CD14-positive monocyte (primary cell): ENCODE measurements at regions not wholly inside any gene's neighbourhood (a gene's known extent, or its start where the extent isn't known, plus 50 kb on each side); places are given as distances from the start of the nearest gene placed in this dataset.

Source experiments
- DNase-seq, 3 donors: peaks; one replicate each; pipeline ENCODE4 v3.0.0-alpha.2; 2011 to 2022
- H2AFZ ChIP-seq: 2 replicates; pipeline ENCODE4 v1.6.0; 2012; ENCODE audit warnings: mild to moderate bottlenecking, low read depth, low read length, inconsistent platforms; ENCODE audit not compliant: insufficient read depth, poor library complexity, severe bottlenecking
- H3K27ac ChIP-seq, 2 donors: 1 replicate in 1 of 2; 2 replicates in 1 of 2; pipeline ENCODE4 v1.5.1; 2012 to 2013; ENCODE audit warnings: low read length in 2 of 2, control low read depth in 1 of 2, inconsistent platforms in 1 of 2, low read depth in 1 of 2, mild to moderate bottlenecking in 1 of 2
- H3K27me3 ChIP-seq, 2 donors: one replicate each; pipeline versions ENCODE4 v1.6.0 to v1.6.1; 2011 to 2013; ENCODE audit warnings: low read length in 2 of 2; ENCODE audit not compliant: control insufficient read depth in 2 of 2, insufficient read depth in 2 of 2
- H3K36me3 ChIP-seq, 2 donors: replicated peaks in 1 of 2; 1 replicate in 1 of 2; 2 replicates in 1 of 2; pipeline versions ENCODE4 v1.5.1 to v1.6.1; 2012 to 2013; ENCODE audit warnings: low read length in 2 of 2, control low read depth in 1 of 2, inconsistent platforms in 1 of 2, mild to moderate bottlenecking in 1 of 2; ENCODE audit not compliant: insufficient read depth in 2 of 2, control insufficient read depth in 1 of 2
- H3K4me1 ChIP-seq, 2 donors: 1 replicate in 1 of 2; 2 replicates in 1 of 2; pipeline versions ENCODE4 v1.5.1 to v1.6.1; 2012 to 2013; ENCODE audit warnings: low read length in 2 of 2, control low read depth in 1 of 2, inconsistent platforms in 1 of 2, mild to moderate bottlenecking in 1 of 2, moderate library complexity in 1 of 2; ENCODE audit not compliant: insufficient read depth in 2 of 2, control insufficient read depth in 1 of 2
- H3K4me2 ChIP-seq: replicated peaks from 2 replicates; pipeline ENCODE3; 2012; ENCODE audit warnings: low read length, moderate library complexity, mild to moderate bottlenecking; ENCODE audit not compliant: poor library complexity, severe bottlenecking; ENCODE audit errors: extremely low read depth
- H3K4me3 ChIP-seq, 3 experiments: fragments of 200-600 bp in 1 of 3; sonication (generic) in 1 of 3; replicated peaks in 1 of 3; 1 replicate in 2 of 3; 2 replicates in 1 of 3; pipeline ENCODE4 v1.5.1; 2011 to 2013; ENCODE audit warnings: low read length in 3 of 3, mild to moderate bottlenecking in 3 of 3, control low read depth in 2 of 3, low read depth in 2 of 3, inconsistent platforms in 1 of 3, moderate library complexity in 1 of 3
- H3K79me2 ChIP-seq: 2 replicates; pipeline ENCODE4 v1.6.0; 2012; ENCODE audit warnings: mild to moderate bottlenecking, control low read depth, inconsistent platforms, low read length, moderate library complexity; ENCODE audit not compliant: insufficient read depth
- H3K9ac ChIP-seq: 2 replicates; pipeline ENCODE4 v1.6.0; 2017; ENCODE audit warnings: low read length, mild to moderate bottlenecking; ENCODE audit not compliant: insufficient read depth, poor library complexity, severe bottlenecking
- H3K9me3 ChIP-seq, 2 donors: replicated peaks in 1 of 2; 1 replicate in 1 of 2; 2 replicates in 1 of 2; pipeline versions ENCODE4 v1.5.1 to v1.6.1; 2012 to 2013; ENCODE audit warnings: low read length in 2 of 2, control low read depth in 1 of 2; ENCODE audit not compliant: control insufficient read depth in 1 of 2, insufficient read depth in 1 of 2
- H4K20me1 ChIP-seq: 2 replicates; pipeline ENCODE4 v1.6.0; 2012; ENCODE audit warnings: mild to moderate bottlenecking, low read length, control low read depth, moderate library complexity; ENCODE audit not compliant: insufficient read depth
- H3K27ac Mint-ChIP-seq, 7 donors: one replicate each; pipeline ENCODE4 v1.8.0; 2020; ENCODE audit warnings: mild to moderate bottlenecking in 7 of 7, mixed read lengths in 7 of 7, moderate library complexity in 6 of 7, inconsistent platforms in 2 of 7
- H3K27me3 Mint-ChIP-seq, 3 donors: one replicate each; pipeline ENCODE4 v1.8.0; 2021 to 2022; ENCODE audit warnings: low read depth in 3 of 3, mild to moderate bottlenecking in 3 of 3, mixed read lengths in 3 of 3, moderate library complexity in 3 of 3, inconsistent platforms in 1 of 3
- H3K36me3 Mint-ChIP-seq, 2 donors: one replicate each; pipeline ENCODE4 v1.8.0; 2020; ENCODE audit warnings: mixed read lengths in 2 of 2, inconsistent platforms in 1 of 2, mild to moderate bottlenecking in 1 of 2
- H3K4me1 Mint-ChIP-seq: one replicate; pipeline ENCODE4 v1.8.0; 2020; ENCODE audit warnings: mild to moderate bottlenecking, mixed read lengths
- H3K4me3 Mint-ChIP-seq, 2 donors: one replicate each; pipeline ENCODE4 v1.8.0; 2020; ENCODE audit warnings: mild to moderate bottlenecking in 2 of 2, mixed read lengths in 2 of 2, moderate library complexity in 1 of 2
- H3K9me3 Mint-ChIP-seq, 7 donors: one replicate each; pipeline ENCODE4 v1.8.0; 2020 to 2022; ENCODE audit warnings: mixed read lengths in 7 of 7, mild to moderate bottlenecking in 6 of 7, moderate library complexity in 6 of 7, inconsistent platforms in 2 of 7
- CTCF ChIP-seq: fragments of 200-600 bp; IDR thresholded peaks from one replicate; pipeline ENCODE4 v1.8.0; 2022; ENCODE audit warnings: antibody characterized with exemption, mild to moderate bottlenecking
- WGBS: methylation state at CpG from one replicate; pipeline ENCODE4 v1.1.5; 2013; ENCODE audit warnings: missing lambda C conversion rate; ENCODE audit not compliant: insufficient coverage; 5-methylcytosine and 5-hydroxymethylcytosine counted together
- intact Hi-C, 2 donors: fragments of 100-400 bp; cut with micrococcal nuclease; formaldehyde crosslinking; loops; one replicate each; pipeline versions ENCODE4 v1.15.0 to v1.15.1; 2023

DNA sequence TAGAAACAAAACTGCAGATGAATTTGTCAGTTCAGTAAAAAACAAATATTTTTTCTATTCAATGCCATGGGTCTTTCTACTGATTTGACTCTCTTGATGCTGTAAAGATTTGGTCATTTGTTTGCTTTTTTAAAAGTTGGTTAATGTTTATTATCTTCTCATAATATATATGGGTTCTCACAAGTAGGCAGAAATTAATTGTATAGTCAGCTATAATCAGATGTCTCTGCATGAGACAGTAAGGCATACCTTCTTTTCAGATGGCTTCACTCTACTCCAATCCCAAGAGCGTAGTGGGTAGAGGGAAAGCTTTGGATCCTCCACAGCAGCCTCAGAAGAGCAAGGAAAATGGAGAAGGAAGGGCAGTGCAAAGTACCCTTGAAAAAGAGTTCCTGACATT lies 1202.9 kb upstream of the CELF4 start:
- no peaks in the 10 kb centered on the region for H3K4me1 Mint-ChIP-seq
- no CpG with 5 or more reads among the region's 1 CpG for WGBS
- H3K79me2 ChIP-seq = no peaks in the 10 kb centered on the region
- H3K9me3 Mint-ChIP-seq = peaks cover 3 to 16% (median 8%) of the 10 kb centered on the region in 7 donors
- no peak overlapping the region for H3K9ac ChIP-seq
- no peaks in the 10 kb centered on the region for H3K4me1 ChIP-seq
- no peaks in the 10 kb centered on the region for H3K36me3 Mint-ChIP-seq
- TF ChIP-seq CTCF = no peak
- intact Hi-C loops = no loop called here
- H3K27ac Mint-ChIP-seq = no peak overlapping the region
- no peaks in the 10 kb centered on the region for H3K36me3 ChIP-seq
- no peak overlapping the region for H2AFZ ChIP-seq
- H3K27me3 Mint-ChIP-seq = no peaks in the 10 kb centered on the region
- no peak overlapping the region for H3K4me2 ChIP-seq
- H3K27me3 ChIP-seq = no peaks in the 10 kb centered on the region
- H3K27ac ChIP-seq = no peak overlapping the region
- H4K20me1 ChIP-seq = no peaks in the 10 kb centered on the region
- DNase-seq = no peak
- H3K4me3 ChIP-seq = no peak overlapping the region
- H3K4me3 Mint-ChIP-seq = no peak overlapping the region
- H3K9me3 ChIP-seq = peaks cover 9 to 10% of the 10 kb centered on the region in 2 donors

DNA sequence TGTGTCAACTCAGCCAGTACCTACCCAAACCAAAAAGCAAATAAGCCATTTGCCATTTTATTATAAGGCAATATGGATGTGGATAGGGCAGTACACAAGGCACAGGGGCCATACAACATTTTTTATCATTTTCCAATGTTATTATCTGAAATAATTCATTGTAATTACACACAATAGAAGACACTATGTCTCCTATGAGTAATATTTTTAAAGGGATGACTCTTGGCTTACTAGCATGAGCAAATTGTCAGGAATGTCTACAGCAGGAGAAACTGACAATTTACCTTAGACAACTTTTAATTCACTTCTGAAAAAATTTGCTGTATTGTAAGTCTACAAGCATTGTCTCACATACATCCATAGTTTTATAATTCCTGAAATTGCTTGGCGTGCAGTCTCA lies 1193.9 kb upstream of the CELF4 start:
- Histone ChIP-seq H3K79me2 (no peaks in the 10 kb centered on the region), H2AFZ (no peak overlapping the region), H3K9ac (no peak overlapping the region), H4K20me1 (no peaks in the 10 kb centered on the region), H3K9me3 (no peaks in the 10 kb centered on the region), H3K4me1 (no peaks in the 10 kb centered on the region), H3K27ac (no peak overlapping the region), H3K36me3 (no peaks in the 10 kb centered on the region), H3K4me2 (no peak overlapping the region), H3K27me3 (no peaks in the 10 kb centered on the region), H3K4me3 (no peak overlapping the region)
- intact Hi-C loops = no loop called here
- Mint-ChIP-seq H3K9me3 (peaks cover 2 to 16% (median 7%) of the 10 kb centered on the region in 7 donors), H3K27me3 (no peaks in the 10 kb centered on the region), H3K4me3 (no peak overlapping the region), H3K27ac (no peak overlapping the region), H3K4me1 (no peaks in the 10 kb centered on the region), H3K36me3 (no peaks in the 10 kb centered on the region)
- no peak for DNase-seq
- TF ChIP-seq CTCF = no peak
- no CpG with 5 or more reads among the region's 1 CpG for WGBS
